HG03354 (cell line): ENCODE measurements at regions not wholly inside any gene's neighbourhood (a gene's known extent, or its start where the extent isn't known, plus 50 kb on each side); places are given as distances from the start of the nearest gene placed in this dataset.

Experiments
- ATAC-seq: cut with Tn5 transposase; IDR thresholded peaks from one replicate; pipeline ENCODE4 v1.9.1; 2021; ENCODE audit warnings: mild to moderate bottlenecking; ENCODE audit not compliant: unreplicated experiment, poor library complexity, severe bottlenecking

- no peak for ATAC-seq
These were observed 150.9 kb upstream of the CYRIA start for GRCh38 chr2:16816522-16816921.

DNA sequence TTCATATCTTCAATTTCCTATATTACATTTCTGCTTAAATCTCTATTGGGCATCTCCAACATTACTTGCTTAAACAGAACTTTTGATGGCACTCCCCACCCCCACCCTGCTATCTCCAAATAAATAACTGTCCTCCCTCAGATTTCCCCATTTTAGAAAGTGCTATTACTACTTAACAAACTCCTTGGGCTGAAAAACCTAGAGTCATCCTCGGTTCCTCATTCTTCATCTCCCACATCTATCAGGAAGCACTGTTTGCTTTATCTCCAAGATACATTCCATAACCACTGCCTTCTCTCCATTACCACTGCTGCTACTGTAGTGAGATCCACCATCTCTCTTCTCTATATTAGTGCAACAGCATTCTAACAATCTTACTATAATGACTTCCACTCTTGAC is 150.4 kb upstream of the CYRIA start:
- no peak for ATAC-seq

DNA sequence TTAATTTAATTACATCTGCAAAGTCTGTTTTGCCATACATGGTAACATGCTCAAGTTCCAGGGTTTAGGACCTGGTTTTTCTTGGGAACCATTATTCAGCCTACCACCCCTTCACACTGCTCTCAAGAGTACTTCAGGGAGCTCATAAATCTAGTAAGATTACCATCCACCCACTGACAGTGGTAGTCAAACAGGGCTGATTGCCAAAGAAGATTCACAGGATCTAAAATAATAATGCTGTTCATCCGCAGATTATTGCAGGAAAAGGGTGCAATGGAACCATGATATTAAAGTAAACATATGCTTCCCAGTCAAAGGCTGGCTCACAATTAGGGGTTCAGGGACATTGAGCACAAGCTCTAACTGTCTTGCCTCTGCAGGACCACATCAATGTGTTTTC is 148.0 kb upstream of the CYRIA start:
- ATAC-seq: no peak

DNA sequence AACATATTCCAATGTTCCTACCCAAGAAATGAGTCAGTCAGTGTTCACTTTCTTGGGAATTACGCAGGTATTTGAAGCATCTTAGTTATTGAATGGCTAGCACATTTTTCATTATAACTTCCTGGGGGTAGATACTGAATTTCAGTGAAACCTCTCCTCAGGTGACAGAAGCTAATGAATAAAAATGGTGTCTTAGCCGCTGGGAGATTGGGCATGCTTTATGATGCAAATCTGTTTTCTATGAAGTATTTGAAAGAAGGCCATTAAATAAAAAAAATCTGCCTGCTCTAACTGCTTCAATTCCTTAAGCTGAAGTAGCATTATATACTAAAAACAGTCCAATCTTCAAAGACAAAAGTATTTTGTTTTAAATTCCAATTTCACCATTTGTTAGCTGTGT is 132.8 kb upstream of the CYRIA start:
- ATAC-seq: no peak

- ATAC-seq: no peak
These were observed 125.9 kb upstream of the CYRIA start for GRCh38 chr2:16791496-16791895.

- ATAC-seq: no peak
These were observed 119.5 kb upstream of the CYRIA start for GRCh38 chr2:16785149-16785548.

DNA sequence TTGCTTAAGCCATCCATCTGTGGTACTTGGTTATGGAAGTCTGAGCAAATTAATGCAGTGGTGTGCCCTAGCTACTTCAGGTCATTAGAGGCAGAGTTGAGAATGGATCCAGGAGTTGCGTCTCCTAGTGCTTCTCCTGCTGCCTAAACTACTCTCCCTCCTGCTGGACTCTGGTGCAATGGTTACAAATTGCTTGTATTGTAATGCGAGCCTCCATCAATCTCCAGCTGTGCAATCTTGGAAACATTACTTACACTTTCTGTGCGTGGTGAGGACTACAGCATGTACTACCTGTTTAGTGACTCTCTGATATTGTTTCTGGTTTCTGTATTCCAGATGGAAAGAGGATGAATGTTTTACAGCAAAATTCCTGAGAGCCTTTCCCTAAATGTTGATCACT is 119.0 kb upstream of the CYRIA start:
- ATAC-seq: no peak

DNA sequence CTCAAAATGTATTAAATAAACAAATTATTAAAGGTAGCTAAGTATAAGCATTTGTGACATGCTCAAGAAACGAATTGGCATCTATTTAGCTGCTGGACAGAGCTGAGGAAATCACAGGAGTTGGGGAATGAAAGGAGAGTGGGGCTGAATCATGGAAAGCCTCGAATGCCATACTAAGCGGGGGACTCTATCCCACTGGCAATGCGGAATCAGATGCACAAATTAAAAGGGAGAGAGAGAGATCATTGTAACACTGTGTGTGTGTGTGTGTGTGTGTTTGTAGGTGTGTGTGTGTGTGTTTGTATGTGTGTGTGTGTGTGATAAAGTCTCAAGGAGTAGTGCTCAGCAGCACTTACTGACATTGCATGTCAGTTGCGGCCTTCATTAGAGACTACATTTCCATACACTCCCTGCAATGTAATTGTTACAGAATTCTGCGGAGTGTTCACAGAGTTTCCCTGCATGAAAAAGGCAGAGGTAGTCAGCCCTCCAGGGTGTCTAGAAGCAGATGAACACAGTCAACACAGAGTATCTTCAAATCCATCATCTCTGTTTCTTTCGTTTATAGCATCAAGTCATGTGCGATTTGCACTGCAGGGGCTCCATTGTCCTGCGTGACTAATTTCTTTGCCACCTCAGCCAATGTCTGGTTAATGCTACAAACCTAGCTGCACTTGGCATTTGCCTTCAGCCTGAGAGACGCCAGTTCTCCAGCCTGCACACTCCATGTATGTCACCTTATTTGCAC is 111.7 kb upstream of the CYRIA start:
- ATAC-seq: no peak

GRCh38 chr2:16775899-16776231 is 110.2 kb upstream of the CYRIA start:
- ATAC-seq: no peak

DNA sequence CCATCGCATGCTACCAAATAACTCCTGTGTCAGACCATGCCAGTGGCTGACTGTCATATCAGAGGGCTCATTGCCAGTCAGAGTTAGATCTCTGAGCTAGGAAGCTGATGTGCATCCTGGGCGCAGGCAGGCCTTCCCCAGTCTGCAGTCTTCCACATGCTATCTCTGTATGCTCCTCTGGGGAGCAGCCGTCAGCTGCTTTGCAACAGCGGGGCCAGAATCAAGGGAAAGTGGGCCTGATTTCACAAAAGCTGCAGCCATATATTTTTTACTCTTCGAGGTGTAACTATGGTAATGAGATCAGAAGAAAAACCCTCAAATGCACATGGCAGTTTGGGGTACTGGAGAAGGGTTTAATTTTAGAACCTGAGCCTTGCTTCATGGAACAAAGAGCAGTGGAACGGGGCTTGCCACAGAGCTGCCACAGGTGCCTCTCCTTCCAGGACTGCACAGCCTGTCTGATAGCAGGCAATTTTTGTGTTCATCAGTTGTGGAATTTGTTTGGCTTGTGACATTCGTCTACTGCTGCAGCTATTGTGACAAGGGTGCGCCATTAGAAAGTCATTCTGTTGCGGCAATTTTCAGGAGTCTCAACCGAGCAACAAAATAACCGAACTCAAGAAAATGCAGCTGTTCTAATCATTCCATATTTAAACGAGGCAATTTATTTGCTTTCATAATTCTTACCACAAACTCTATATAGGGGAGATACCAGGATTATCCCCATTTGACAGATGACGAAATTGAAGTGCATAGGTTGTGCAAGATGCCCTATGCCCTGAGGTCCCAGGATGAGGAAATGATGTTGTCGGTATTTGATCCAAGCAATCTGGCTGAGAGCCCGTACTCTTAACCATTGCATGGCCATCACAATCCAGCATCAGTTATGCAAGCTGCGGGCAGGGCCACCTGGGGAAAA is 109.6 kb upstream of the CYRIA start:
- ATAC-seq: no peak

DNA sequence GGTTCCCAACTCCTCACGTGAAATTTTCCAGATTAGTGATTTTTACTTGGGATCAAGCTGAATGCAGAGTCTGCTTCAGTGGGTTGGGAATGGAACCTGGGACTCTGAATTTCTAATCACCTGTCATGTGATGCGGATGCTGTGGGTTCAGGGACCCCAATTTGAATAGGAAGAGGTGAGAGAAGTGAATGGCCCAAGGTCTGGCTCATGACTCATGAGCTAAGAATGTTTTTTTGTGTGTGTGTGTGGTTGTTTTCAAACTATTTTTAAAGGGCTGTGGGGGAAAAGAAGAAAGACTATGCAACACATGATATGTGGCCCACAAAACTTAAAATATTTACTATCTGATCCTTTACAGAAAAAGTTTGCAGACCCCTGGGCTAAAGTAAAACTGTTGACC is 108.5 kb upstream of the CYRIA start:
- ATAC-seq: no peak

- peak; percentile 88 for ATAC-seq
These were observed 107.6 kb upstream of the CYRIA start for GRCh38 chr2:16773080-16773713.

DNA sequence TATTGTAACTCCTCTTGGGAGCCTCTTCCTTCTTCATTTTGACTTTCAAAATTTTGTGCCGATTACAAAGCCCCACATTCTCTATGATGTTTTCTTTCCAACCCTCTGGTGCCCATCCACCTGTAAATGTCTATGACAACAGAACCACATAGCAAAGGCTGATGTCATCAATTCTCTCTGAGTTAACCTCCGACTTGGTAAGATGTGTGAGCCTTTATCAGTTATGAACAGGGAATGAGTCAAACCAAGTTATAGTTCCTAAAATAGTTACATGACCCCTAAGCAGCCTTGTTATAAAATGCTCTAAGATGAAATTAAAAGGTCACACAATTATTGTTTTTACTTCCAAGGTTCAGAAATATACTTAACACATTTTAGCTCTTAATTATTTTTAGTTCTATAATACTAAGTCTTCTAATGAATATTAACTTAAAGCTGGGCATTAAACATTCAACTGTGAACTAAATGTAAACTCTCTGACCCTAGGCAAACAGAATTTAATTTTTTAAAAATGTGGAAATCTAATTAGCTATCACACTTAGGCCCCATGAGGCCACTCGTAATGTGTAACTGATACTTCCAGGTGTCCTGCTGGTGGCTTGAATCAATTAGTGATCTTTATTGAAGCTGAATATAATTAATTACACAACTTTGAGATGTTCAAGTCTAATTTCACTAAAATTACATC is 102.3 kb upstream of the CYRIA start:
- no peak for ATAC-seq

DNA sequence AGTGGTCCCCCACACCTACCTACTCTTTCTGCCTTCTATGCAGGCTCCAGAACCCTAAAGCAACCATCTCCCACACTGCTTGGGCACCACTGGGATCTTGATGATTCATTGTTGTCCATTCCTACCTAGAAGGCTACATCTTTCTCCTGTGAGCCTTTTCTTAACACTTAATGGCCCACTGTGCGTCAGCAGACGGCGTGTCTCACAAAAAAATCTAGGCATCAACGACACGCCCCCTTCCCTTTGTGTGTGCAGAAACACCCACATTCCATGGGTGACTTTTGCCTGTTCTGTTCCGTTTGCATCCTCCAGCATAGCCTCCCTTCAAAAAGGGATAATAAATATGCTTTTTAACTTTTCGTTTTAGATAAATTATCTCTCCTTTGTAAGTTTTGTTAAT is 99.7 kb upstream of the CYRIA start:
- ATAC-seq: no peak

- no peak for ATAC-seq
These were observed 98.9 kb upstream of the CYRIA start for GRCh38 chr2:16764487-16764886.

DNA sequence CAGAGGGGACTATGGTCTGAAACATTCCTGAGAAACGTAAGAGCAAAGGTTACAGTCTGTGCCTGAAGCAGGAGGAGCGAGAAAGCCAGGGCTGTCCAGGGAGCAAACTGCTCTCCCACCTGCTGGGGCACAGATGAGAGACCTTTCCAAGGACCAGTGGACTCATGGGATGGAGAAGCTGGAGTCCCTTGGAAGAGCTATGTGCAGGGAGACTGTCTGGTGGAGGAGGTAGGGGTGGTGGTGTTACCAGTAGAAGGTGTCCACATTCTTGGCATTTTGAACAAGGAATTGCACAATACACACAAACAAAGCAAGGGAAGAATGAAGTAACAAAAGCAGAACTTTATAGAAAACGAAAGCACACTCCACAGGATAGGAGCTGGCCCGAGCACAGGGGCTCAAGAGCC is 97.9 kb upstream of the CYRIA start:
- no peak for ATAC-seq

DNA sequence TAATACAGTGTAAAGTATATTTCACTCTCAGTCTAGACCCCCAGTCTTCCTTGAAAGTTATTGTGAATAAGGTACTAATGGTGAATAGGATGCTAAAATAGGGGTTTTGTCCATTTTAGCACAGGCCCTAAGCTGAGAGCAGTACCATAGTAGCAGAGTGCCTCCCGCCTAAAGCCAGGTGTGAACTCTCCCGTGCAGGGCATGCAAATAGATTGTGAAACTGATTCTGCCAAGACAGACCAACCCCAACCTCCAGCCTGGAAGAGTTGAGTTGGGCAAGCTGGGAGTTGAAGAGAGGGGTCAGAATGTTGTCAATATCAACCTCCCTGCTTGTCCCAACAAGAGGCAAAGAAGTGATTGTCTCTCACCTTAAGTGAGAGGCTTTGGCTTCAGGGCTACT is 97.4 kb upstream of the CYRIA start:
- no peak for ATAC-seq

DNA sequence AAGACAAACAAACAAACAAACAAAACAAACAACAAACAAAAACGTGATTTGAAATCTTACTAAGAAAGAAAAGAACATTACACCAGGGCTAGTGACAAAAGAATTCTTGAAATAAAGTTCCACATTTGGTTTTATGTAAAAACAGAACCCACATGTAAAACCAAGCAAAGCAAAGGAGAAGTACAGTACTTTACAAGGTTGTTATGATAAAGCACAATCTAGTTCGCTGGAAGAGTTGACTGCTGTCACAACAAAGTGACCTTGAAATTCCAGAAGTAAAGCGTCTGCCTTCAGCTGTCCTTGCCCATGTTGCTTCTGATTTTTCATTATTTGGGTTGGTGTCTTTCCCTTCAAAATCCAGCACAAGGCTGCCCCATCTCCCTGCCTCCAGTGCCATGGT is 94.8 kb upstream of the CYRIA start:
- no peak for ATAC-seq

DNA sequence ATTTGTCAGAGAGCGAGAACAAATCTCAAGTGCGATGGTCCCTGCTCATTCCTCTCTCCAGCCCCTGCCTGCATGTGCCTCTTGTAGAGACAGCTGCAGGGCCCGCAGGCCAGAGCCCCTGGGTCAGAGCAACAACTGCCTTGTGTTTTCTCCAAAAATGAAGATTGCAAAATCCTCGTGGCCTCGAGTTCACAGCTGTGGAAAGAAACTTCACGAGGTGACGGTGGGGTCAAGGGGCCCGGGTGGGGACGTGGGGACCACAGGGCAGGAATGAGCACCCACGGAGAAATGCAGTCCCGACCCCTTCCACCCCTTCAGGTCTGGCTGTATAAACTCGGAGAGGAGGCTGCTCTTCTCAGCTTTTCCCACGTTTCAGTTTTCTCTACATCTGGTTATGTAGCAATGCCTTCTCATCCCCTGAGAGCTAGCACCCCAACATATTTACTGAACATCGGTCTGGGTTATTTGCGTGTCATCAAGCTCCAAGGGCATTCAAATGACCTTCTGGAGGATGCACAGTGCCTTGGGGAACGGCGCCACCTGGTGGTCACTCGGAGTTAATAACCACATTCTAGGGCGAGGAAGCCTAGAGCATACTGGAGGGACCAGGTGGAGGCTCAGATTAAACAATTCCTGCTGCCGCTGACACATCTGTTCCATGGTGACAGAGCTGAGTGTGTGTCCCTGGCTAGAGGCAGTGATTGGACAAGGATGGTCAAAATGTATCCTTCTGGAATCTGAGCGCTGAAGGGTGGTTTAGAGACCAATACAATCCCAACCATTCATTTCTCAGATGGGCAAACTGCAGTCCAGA is 91.4 kb upstream of the CYRIA start:
- ATAC-seq: peak; percentile 97
